ENCODE measurements at regions not wholly inside any gene's neighbourhood (a gene's known extent, or its start where the extent isn't known, plus 50 kb on each side); places are given as distances from the start of the nearest gene placed in this dataset.

- no peak for DNase-seq
- Histone ChIP-seq H3K27me3 (no peaks in the 10 kb centered on the region), H3K9me3 (peaks cover 0 to 7% (median 4%) of the 10 kb centered on the region in 3 donors), H3K4me1 (no peaks in the 10 kb centered on the region), H3K4me3 (no peak overlapping the region), H3K27ac (no peak overlapping the region), H3K36me3 (no peaks in the 10 kb centered on the region)
- intact Hi-C loops (cut with DNase I; ENCODE audit: low total_unique reads) = no loop called here
- TF ChIP-seq CTCF (IDR thresholded peaks at IDR 0.05) = no peak
Observed at GRCh38 chr10:93171837-93172236, 98.1 kb downstream of the CYP26A1 start.

- no peak overlapping the region for H3K27ac ChIP-seq
- intact Hi-C loops (cut with DNase I; ENCODE audit: low total_unique reads) = no loop called here
- H3K27me3 ChIP-seq = no peaks in the 10 kb centered on the region
- no peak for DNase-seq
- H3K36me3 ChIP-seq = no peaks in the 10 kb centered on the region
- no peaks in the 10 kb centered on the region for H3K4me1 ChIP-seq
- no peak for TF ChIP-seq CTCF (IDR thresholded peaks at IDR 0.05)
- no peak overlapping the region for H3K4me3 ChIP-seq
- peaks cover 0 to 7% (median 4%) of the 10 kb centered on the region in 3 donors for H3K9me3 ChIP-seq
Observed at GRCh38 chr10:93173967-93174845, 100.5 kb downstream of the CYP26A1 start.

GRCh38 chr10:93175490-93175889 lies 101.8 kb downstream of the CYP26A1 start:
- no peak overlapping the region for H3K27ac ChIP-seq
- peaks cover 0 to 8% (median 0%) of the 10 kb centered on the region in 4 donors for H3K4me1 ChIP-seq
- no peak for DNase-seq
- peaks cover 0 to 2% (median 0%) of the 10 kb centered on the region in 3 donors for H3K9me3 ChIP-seq
- no peak for TF ChIP-seq CTCF (IDR thresholded peaks at IDR 0.05)
- no peaks in the 10 kb centered on the region for H3K27me3 ChIP-seq
- intact Hi-C loops (cut with DNase I; ENCODE audit: low total_unique reads) = no loop called here
- no peaks in the 10 kb centered on the region for H3K36me3 ChIP-seq
- no peak overlapping the region for H3K4me3 ChIP-seq

- Histone ChIP-seq H3K36me3 (no peaks in the 10 kb centered on the region), H3K4me3 (no peak overlapping the region), H3K27me3 (no peaks in the 10 kb centered on the region), H3K9me3 (no peaks in the 10 kb centered on the region), H3K27ac (no peak overlapping the region), H3K4me1 (peaks cover 0 to 16% (median 4%) of the 10 kb centered on the region in 4 donors)
- no peak for TF ChIP-seq CTCF (IDR thresholded peaks at IDR 0.05)
- DNase-seq = no peak
- intact Hi-C loops (cut with DNase I; ENCODE audit: low total_unique reads) = no loop called here
Observed at GRCh38 chr10:93177511-93177910, 103.8 kb downstream of the CYP26A1 start.

GRCh38 chr10:93178226-93178625 lies 104.5 kb downstream of the CYP26A1 start:
- intact Hi-C loops (cut with DNase I; ENCODE audit: low total_unique reads) = no loop called here
- no peak for TF ChIP-seq CTCF (IDR thresholded peaks at IDR 0.05)
- Histone ChIP-seq H3K4me3 (no peak overlapping the region), H3K27ac (no peak overlapping the region), H3K27me3 (no peaks in the 10 kb centered on the region), H3K36me3 (no peaks in the 10 kb centered on the region), H3K9me3 (no peaks in the 10 kb centered on the region), H3K4me1 (peaks cover 0 to 16% (median 4%) of the 10 kb centered on the region in 4 donors)
- DNase-seq = no peak

Measured in tibial artery (tissue), 4 donors.